Inferior parietal cortex (tissue), 1 donor: ENCODE measurements at regions not wholly inside any gene's neighbourhood (a gene's known extent, or its start where the extent isn't known, plus 50 kb on each side); places are given as distances from the start of the nearest gene placed in this dataset.

Experiments
- DNase-seq: peaks from one replicate; pipeline ENCODE4 v3.0.0-alpha.2; 2016; ENCODE audit errors: extremely low spot score

DNA sequence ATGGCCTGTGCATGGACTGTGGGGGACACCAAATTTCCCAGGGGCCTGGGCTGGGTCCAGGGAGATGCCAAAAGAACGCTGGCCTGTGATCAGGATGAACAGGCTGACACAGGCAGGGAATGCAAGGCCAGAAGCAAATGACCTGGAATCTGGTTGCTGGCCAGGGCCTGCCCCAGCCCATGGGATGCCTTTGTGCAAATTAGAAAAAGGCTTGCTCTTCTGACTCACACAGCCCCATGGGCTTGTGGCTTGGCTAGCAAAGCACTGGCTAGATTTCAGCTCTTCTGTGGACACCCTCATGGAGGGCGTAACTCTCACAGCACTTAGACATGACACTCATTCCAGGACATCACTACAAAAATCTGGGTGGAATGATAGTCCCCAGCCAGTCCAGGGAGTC is 356.0 kb downstream of the SHQ1 start:
- no peak for DNase-seq

DNA sequence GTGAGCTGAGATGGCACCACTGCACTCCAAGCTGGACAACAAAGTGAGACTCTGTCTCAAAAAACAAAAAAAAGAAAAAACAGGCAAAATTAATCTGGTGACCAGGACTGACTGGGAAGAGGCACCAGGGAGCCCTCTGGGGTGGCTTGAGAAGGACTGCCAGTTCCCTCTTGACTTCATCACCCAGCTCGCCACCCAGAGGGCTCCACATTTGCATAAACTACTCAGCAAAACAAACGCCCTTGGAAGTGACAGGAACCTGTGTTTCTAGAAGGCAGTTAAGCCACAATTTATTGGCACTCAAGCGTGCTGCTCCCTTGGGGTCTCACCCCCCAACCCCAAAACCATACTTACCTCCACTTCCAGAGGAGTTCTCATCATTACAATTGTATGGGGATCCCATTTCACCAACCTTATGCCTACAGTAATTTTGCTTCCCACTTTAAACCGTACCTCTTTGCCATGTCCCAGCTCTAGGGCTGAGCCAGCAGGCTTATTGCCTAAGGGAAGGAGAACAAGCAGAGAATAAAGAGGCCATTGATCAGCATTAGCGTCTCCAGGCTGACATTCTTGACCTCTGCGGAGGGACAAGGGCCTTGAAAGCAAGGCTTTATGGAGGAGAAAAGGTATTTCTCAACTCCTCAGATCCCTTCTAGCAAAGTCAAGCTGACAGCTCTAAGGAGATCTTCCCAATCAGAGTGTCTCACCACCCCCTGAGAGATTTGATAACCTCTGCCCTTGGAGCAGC is 357.4 kb downstream of the SHQ1 start:
- DNase-seq: no peak

DNA sequence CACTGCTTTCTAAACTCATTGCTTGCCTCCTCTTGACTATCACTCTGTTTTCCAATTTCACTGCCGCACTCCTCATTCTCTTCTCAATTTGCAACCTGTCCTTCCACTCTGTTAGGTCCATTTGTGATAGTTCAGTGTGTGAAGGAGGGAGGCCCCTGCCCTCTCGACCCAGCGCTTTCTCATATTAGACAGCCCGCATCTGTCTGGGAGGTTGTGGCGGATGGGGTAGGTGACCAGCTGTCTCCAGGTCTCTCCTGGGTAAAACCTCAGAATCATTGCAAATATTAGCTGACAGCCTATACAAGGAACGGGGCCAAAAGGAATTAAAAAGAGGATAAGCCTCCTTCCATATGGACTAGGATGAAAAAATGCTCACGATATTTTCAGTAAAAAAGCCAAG is 358.3 kb downstream of the SHQ1 start:
- no peak for DNase-seq

GRCh38 chr3:72488738-72489035 is 359.6 kb downstream of the SHQ1 start:
- DNase-seq: no peak

GRCh38 chr3:72487946-72488737 is 360.1 kb downstream of the SHQ1 start:
- no peak for DNase-seq

DNA sequence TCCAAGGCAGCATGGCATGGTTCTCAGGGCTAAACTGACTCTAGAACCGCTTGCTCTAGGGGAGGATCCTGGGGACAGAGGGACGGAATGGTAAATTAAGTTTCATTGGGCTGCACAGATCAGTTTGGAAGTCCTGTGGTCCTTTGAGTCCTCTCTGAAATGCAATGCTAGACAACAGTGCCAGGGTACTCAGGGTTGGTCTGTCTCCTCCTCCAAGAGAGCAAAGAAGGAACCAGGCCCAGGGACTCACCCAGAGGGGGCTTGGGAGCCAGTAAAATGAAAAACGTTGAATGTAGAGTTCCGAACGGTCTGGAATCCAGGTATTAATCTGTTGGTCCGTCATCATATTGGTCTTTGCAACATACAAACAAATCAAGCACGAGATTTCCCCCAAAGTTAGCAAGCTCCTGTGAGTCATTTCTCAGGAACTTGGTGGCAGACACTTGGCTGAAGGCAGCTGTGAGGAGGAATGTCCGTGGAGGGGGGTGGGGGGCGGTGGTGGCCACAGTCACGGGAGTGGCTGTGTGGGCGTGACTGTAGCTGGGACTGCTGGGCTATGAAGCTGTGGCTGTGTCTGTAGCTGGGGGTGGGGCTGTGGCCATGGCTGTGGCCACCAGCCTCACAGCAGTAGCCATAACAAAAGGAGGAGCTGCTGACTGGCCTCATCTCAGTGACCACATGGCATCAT is 361.0 kb downstream of the SHQ1 start:
- DNase-seq: no peak

- no peak for DNase-seq
Observed at GRCh38 chr3:72485641-72486040, 362.6 kb downstream of the SHQ1 start.

GRCh38 chr3:72483554-72484104 is 364.6 kb downstream of the SHQ1 start:
- no peak for DNase-seq

DNA sequence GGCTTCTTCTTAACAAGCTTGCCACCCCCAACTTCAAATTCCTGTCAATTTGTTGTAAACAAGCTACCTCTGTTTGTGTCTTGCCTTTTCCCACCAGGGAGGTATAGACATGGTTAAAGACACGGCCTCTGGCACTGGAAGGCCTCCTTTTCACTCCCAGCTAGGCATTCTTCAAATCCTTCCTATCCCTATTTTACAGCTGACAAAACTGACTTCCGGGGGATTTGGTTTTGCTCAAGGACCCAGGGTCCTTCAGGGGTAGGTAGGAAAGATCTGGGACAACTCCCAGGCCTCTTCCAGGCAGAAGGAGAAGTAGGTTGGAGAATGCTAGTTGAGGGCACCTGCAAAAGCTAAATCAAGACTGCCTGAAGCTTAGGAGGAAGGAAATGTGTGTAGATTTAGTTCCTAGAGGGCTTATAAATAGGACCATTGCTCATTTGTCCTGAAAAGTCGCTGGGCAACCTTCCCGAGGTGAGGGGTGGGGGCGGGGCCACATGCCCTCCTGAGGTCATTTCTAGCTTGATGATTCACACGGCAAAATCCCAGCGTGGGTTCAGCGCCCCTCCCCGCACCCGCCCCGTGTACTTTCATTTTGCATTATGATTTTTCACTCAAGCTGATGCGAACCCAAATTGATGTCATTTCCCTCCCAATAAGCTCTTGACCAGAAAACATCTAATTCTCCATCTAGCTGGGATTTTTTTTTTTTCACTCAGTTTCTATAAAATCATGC is 365.5 kb downstream of the SHQ1 start:
- DNase-seq: no peak

DNA sequence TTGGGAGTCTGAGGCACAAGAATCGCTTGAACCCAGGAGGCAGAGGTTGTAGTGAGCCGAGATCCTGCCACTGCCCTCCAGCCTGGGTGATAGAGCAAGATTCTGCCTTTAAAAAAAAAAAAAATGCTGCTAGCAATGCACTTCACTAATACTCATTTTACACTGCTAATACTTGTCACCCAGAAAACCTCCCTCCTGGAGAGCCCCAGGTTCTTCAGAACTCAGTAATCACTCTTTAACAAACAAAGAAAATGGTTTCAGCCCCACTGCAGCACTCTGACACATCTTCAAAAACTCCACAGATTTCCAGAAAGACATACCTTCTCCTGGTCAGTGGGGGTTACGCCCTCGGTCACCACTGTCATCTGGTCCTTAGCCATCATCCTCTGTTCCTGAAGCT is 366.7 kb downstream of the SHQ1 start:
- no peak for DNase-seq

- DNase-seq: no peak
Observed at GRCh38 chr3:72480366-72480765, 367.9 kb downstream of the SHQ1 start.

- no peak for DNase-seq
Observed at GRCh38 chr3:72479651-72480215, 368.5 kb downstream of the SHQ1 start.

GRCh38 chr3:72476139-72476483 is 372.1 kb downstream of the SHQ1 start:
- DNase-seq: no peak

DNA sequence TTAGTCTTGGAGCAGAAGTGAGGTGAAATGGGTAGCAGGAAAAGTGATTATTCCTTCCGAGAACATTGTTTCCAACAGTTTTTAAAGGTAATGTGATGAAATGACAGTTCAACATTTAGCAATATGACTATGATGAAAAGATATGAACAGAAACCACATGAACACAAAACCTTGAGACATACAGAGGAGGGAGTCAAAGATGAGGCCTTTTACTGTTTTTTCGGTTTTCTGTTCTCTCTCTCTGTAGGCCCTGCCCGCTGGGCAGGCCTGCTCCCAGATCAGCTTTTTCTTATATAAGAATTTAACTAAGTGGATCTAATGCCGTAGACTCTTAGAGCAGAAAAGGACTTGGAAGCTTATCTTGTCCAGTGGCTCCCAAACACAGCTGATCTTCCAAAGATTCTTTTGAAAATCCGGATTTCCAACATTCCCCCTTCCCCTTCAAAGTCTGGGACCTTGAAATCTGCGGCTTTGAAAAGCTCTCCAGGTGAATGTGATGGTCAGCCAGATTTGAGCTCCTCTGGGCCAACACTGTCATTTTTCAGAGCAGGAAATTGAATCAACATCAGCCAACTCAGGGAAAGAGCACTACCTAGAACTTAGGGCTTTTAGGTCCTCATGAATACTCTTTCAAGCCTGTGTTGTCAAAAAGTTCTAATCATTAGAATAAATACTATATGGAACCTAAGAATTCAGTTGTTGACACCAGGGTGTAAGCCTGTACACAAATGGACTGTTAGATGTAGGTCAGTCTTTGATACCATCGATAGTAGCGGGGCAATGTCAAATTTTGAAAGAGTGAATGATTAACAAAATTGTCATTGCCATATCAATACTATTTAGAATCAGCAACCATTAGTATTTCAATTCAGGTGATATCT is 372.7 kb downstream of the SHQ1 start:
- no peak for DNase-seq

DNA sequence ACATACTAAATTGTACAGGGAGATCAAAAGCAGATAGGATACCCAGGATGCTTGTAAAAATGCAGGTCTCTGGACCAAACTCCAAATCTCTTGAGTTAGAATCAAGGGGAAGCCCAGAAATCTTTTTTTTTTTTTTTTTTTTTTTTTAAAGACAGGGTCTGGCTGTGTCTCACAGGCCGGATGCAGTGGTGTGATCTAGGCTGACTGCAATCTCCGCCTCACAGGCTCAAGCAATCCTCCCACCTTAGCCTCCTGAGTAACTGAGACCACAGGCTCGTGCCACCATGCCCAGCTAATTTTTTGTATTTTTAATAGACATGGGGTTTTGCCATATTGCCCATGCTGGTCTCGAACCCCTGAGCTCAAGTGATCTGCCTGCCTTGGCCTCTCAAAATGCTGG is 373.5 kb downstream of the SHQ1 start:
- no peak for DNase-seq

- no peak for DNase-seq
Observed at GRCh38 chr3:72473156-72473555, 375.1 kb downstream of the SHQ1 start.

DNA sequence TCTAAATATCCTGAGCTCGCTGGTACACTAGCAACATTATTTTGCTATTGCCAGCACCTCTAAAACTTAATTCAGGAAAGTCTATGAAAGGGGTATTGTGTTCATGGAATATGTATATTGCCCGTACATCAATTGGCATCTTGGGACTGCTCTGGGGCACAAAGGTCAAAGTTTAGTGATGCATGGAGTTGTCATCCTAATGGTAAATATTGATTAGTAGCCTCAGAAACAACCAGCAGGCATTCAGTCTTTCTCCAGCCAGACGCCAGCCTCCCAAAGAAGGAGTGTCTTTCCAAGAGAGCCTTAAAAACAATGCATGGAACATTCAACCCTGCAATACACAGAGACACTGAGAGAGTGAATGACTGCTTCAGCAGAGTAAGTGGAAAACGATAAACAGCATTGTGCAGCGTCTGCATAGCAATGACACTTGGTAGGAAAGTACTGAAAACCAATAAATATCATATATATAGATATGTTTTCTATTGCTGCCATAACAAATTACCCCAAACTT is 377.3 kb downstream of the SHQ1 start:
- DNase-seq: no peak

GRCh38 chr3:72465853-72466252 is 382.4 kb downstream of the SHQ1 start:
- no peak for DNase-seq

GRCh38 chr3:72463083-72463482 is 385.2 kb downstream of the SHQ1 start:
- no peak for DNase-seq

DNA sequence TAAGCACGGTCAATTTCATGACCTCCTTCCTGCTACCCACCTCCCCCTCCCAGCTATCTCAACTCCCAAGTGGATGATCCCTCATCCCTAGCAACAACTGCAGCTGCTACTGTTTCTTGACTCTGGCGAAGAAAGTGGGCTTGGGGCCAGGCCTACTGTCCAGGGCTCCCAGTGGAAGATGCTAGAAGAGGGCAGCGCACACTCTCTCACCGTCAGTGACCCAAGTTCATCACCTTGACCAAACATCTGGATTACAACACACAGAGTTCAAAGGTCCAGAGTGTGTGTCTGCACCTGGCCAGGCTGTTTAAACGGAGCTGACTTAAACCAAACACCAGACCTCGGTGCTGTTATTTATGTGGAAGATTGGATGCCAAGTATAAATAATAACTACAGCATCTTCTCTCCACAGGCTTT is 385.6 kb downstream of the SHQ1 start:
- DNase-seq: no peak
